ENCODE measurements at regions not wholly inside any gene's neighbourhood (a gene's known extent, or its start where the extent isn't known, plus 50 kb on each side); places are given as distances from the start of the nearest gene placed in this dataset.

- no peaks in the 10 kb centered on the region for H4K20me1 ChIP-seq (ENCODE audit: insufficient read depth, low read length)
- no peaks in the 10 kb centered on the region for H3K36me3 ChIP-seq (replicated peaks in 1 of 2; ENCODE audit: control insufficient read depth in 1 of 2, insufficient read depth in 2 of 2, low read length in 2 of 2)
- H2AFZ ChIP-seq (ENCODE audit: insufficient read depth, low read depth, low read length, poor library complexity, severe bottlenecking), result no peak overlapping the region
- H3K4me2 ChIP-seq (replicated peaks; ENCODE audit: extremely low read depth, low read length, poor library complexity, severe bottlenecking), result no peak overlapping the region
- DNase-seq, result no peak
- Mint-ChIP-seq H3K27me3 (ENCODE audit: low read depth in 3 of 3) (no peaks in the 10 kb centered on the region), H3K4me3 (no peak overlapping the region), H3K4me1 (no peaks in the 10 kb centered on the region), H3K9me3 (peaks cover 4 to 11% (median 7%) of the 10 kb centered on the region in 7 donors), H3K27ac (no peak overlapping the region), H3K36me3 (no peaks in the 10 kb centered on the region)
- peaks cover 0 to 10% of the 10 kb centered on the region in 2 donors for H3K9me3 ChIP-seq (replicated peaks in 1 of 2; ENCODE audit: control insufficient read depth in 1 of 2, insufficient read depth in 1 of 2, low read length in 2 of 2)
- intact Hi-C loops (cut with micrococcal nuclease), result no loop called here
- no peaks in the 10 kb centered on the region for H3K4me1 ChIP-seq (ENCODE audit: control insufficient read depth in 1 of 2, insufficient read depth in 2 of 2, low read length in 2 of 2)
- no peak overlapping the region for H3K4me3 ChIP-seq (replicated peaks in 1 of 3; ENCODE audit: low read depth in 2 of 3, low read length in 3 of 3)
- H3K27me3 ChIP-seq (ENCODE audit: control insufficient read depth in 2 of 2, insufficient read depth in 2 of 2, low read length in 2 of 2), result no peaks in the 10 kb centered on the region
- H3K79me2 ChIP-seq (ENCODE audit: insufficient read depth, low read length), result no peaks in the 10 kb centered on the region
- no peak for TF ChIP-seq CTCF (IDR thresholded peaks at IDR 0.05)
- no peak overlapping the region for H3K9ac ChIP-seq (ENCODE audit: insufficient read depth, low read length, poor library complexity, severe bottlenecking)
- WGBS (ENCODE audit: insufficient coverage), result no CpG with 5 or more reads among the region's 3 CpGs
- H3K27ac ChIP-seq (ENCODE audit: low read depth in 1 of 2, low read length in 2 of 2), result no peak overlapping the region
Measured at GRCh38 chr13:72004246-72004645, 137.2 kb upstream of the DACH1 start.

- H3K27me3 Mint-ChIP-seq (ENCODE audit: low read depth in 3 of 3), result no peaks in the 10 kb centered on the region
- Histone ChIP-seq H2AFZ (ENCODE audit: insufficient read depth, low read depth, low read length, poor library complexity, severe bottlenecking) (no peak overlapping the region), H3K9me3 (replicated peaks in 1 of 2; ENCODE audit: control insufficient read depth in 1 of 2, insufficient read depth in 1 of 2, low read length in 2 of 2) (peaks cover 4 to 10% of the 10 kb centered on the region in 2 donors), H3K4me2 (replicated peaks; ENCODE audit: extremely low read depth, low read length, poor library complexity, severe bottlenecking) (no peak overlapping the region), H3K79me2 (ENCODE audit: insufficient read depth, low read length) (no peaks in the 10 kb centered on the region), H3K36me3 (replicated peaks in 1 of 2; ENCODE audit: control insufficient read depth in 1 of 2, insufficient read depth in 2 of 2, low read length in 2 of 2) (no peaks in the 10 kb centered on the region), H3K9ac (ENCODE audit: insufficient read depth, low read length, poor library complexity, severe bottlenecking) (no peak overlapping the region), H3K4me1 (ENCODE audit: control insufficient read depth in 1 of 2, insufficient read depth in 2 of 2, low read length in 2 of 2) (no peaks in the 10 kb centered on the region), H3K4me3 (replicated peaks in 1 of 3; ENCODE audit: low read depth in 2 of 3, low read length in 3 of 3) (no peak overlapping the region), H3K27ac (ENCODE audit: low read depth in 1 of 2, low read length in 2 of 2) (no peak overlapping the region), H3K27me3 (ENCODE audit: control insufficient read depth in 2 of 2, insufficient read depth in 2 of 2, low read length in 2 of 2) (no peaks in the 10 kb centered on the region), H4K20me1 (ENCODE audit: insufficient read depth, low read length) (no peaks in the 10 kb centered on the region)
- H3K27ac Mint-ChIP-seq, result no peak overlapping the region
- intact Hi-C loops (cut with micrococcal nuclease), result no loop called here
- no peaks in the 10 kb centered on the region for H3K36me3 Mint-ChIP-seq
- DNase-seq, result no peak
- no peaks in the 10 kb centered on the region for H3K4me1 Mint-ChIP-seq
- peaks cover 2 to 16% (median 7%) of the 10 kb centered on the region in 7 donors for H3K9me3 Mint-ChIP-seq
- no peak for TF ChIP-seq CTCF (IDR thresholded peaks at IDR 0.05)
- H3K4me3 Mint-ChIP-seq, result no peak overlapping the region
Measured at GRCh38 chr13:71998223-71998622, 131.2 kb upstream of the DACH1 start.

Data from CD14-positive monocyte (primary cell).